ENCODE measurements at regions not wholly inside any gene's neighbourhood (a gene's known extent, or its start where the extent isn't known, plus 50 kb on each side); places are given as distances from the start of the nearest gene placed in this dataset.

GRCh38 chr3:187986514-187986934 is 167.4 kb upstream of the LPP start:
- CTCF ChIA-PET, result interaction anchor here (0.8 to 1.4 kb wide), 4 partner anchors 11 to 187 kb away, joined by 3 to 6 read pairs (median 3); no protein-coding TSS in a partner anchor
- Histone ChIP-seq H3K27ac (ENCODE audit: insufficient read depth, low read depth, low read length) (peak overlapping the region; percentile 11), H3K9me3 (replicated peaks; ENCODE audit: control insufficient read depth, insufficient read depth, low read length) (no peaks in the 10 kb centered on the region), H3K9me1 (replicated peaks; ENCODE audit: control insufficient read depth, extremely low read depth, insufficient read depth, low read length) (no peaks in the 10 kb centered on the region), H3K27me3 (ENCODE audit: control insufficient read depth in 2 of 2, insufficient read depth in 2 of 2, low read length in 2 of 2) (no peaks in the 10 kb centered on the region), H3K4me3 (replicated peaks in 1 of 3; ENCODE audit: insufficient read depth in 1 of 3, low read depth in 1 of 3, low read length in 3 of 3) (no peak overlapping the region), H3K9ac (replicated peaks; ENCODE audit: extremely low read depth, insufficient read depth, low read length) (no peak overlapping the region), H3K4me2 (ENCODE audit: insufficient read depth, low read length) (peak overlapping the region; percentile 6), H4K20me1 (replicated peaks; ENCODE audit: control insufficient read depth, extremely low read depth, insufficient read depth, low read length) (no peaks in the 10 kb centered on the region), H3K79me2 (ENCODE audit: control insufficient read depth, insufficient read depth, low read length) (no peaks in the 10 kb centered on the region), H3K4me1 (ENCODE audit: control insufficient read depth, extremely low read depth, insufficient read depth, low read length) (peaks cover 15% of the 10 kb centered on the region), H3K36me3 (ENCODE audit: control insufficient read depth in 2 of 2, extremely low read depth in 1 of 2, insufficient read depth in 2 of 2, low read length in 2 of 2) (no peaks in the 10 kb centered on the region), H2AFZ (ENCODE audit: low read depth, low read length) (no peak overlapping the region)
- FAIRE-seq, result peak; percentile 93
- intact Hi-C loops (cut with micrococcal nuclease) (loop anchor here (5.0 kb wide), 2 partner anchors 244 to 971 kb away; no protein-coding TSS in a partner anchor), dilution Hi-C loops (cut with MboI; ENCODE audit: extremely low pct_ligation_motif_present, low sequenced_read_pairs) (no loop called here)
- TF ChIP-seq GATA2 (IDR thresholded peaks at IDR 0.05; ENCODE audit: insufficient read depth, insufficient read length, low read depth, low read length) (peak; percentile 99), FOS (IDR thresholded peaks at IDR 0.05; ENCODE audit: borderline replicate concordance, insufficient read depth, low read length) (peak; percentile 99), JUN (IDR thresholded peaks at IDR 0.05; ENCODE audit: borderline replicate concordance, insufficient read depth, insufficient read length, low read depth) (peak; percentile 67), POLR2AphosphoS5 (IDR thresholded peaks at IDR 0.05; ENCODE audit: insufficient read depth, low read depth, low read length) (peak; percentile 56), MYC (IDR thresholded peaks at IDR 0.05; ENCODE audit: low read depth, low read length) (no peak), POLR2A (IDR thresholded peaks at IDR 0.05; ENCODE audit: low read depth, low read length) (no peak)
- no TSS peak for BruUV-seq (replicated peaks)
- POLR2A ChIA-PET, result no interaction called here
- DNase-seq (ENCODE audit: low read depth, low spot score), result peak; percentile 84

- POLR2A ChIA-PET, result no interaction called here
- peaks cover 15% of the 10 kb centered on the region for H3K4me1 ChIP-seq (ENCODE audit: control insufficient read depth, extremely low read depth, insufficient read depth, low read length)
- DNase-seq (ENCODE audit: low read depth, low spot score) (no peak), FAIRE-seq (no peak)
- H3K9ac ChIP-seq (replicated peaks; ENCODE audit: extremely low read depth, insufficient read depth, low read length), result no peak overlapping the region
- H3K4me2 ChIP-seq (ENCODE audit: insufficient read depth, low read length), result no peak overlapping the region
- intact Hi-C loops (cut with micrococcal nuclease), result loop anchor here (5.0 kb wide), 2 partner anchors 245 to 970 kb away; no protein-coding TSS in a partner anchor
- CTCF ChIA-PET, result interaction anchor here (1.4 kb wide), 1 partner anchor 12 kb away, joined by 6 read pairs; no protein-coding TSS in a partner anchor
- H3K36me3 ChIP-seq (ENCODE audit: control insufficient read depth in 2 of 2, extremely low read depth in 1 of 2, insufficient read depth in 2 of 2, low read length in 2 of 2), result no peaks in the 10 kb centered on the region
- no peak overlapping the region for H2AFZ ChIP-seq (ENCODE audit: low read depth, low read length)
- H3K9me1 ChIP-seq (replicated peaks; ENCODE audit: control insufficient read depth, extremely low read depth, insufficient read depth, low read length), result no peaks in the 10 kb centered on the region
- no peaks in the 10 kb centered on the region for H3K9me3 ChIP-seq (replicated peaks; ENCODE audit: control insufficient read depth, insufficient read depth, low read length)
- no peaks in the 10 kb centered on the region for H3K27me3 ChIP-seq (ENCODE audit: control insufficient read depth in 2 of 2, insufficient read depth in 2 of 2, low read length in 2 of 2)
- no peaks in the 10 kb centered on the region for H4K20me1 ChIP-seq (replicated peaks; ENCODE audit: control insufficient read depth, extremely low read depth, insufficient read depth, low read length)
- H3K27ac ChIP-seq (ENCODE audit: insufficient read depth, low read depth, low read length), result no peak overlapping the region
- BruUV-seq (replicated peaks), result no TSS peak
- TF ChIP-seq GATA2 (IDR thresholded peaks at IDR 0.05; ENCODE audit: insufficient read depth, insufficient read length, low read depth, low read length), result no peak
- no peak for TF ChIP-seq EZH2 (IDR thresholded peaks at IDR 0.05; ENCODE audit: borderline replicate concordance, low read depth, low read length, severe bottlenecking)
- no peak for TF ChIP-seq JUN (IDR thresholded peaks at IDR 0.05; ENCODE audit: borderline replicate concordance, insufficient read depth, insufficient read length, low read depth)
- TF ChIP-seq POLR2A (IDR thresholded peaks at IDR 0.05; ENCODE audit: low read depth, low read length), result no peak
- no peak for TF ChIP-seq FOS (IDR thresholded peaks at IDR 0.05; ENCODE audit: borderline replicate concordance, insufficient read depth, low read length)
- TF ChIP-seq MYC (IDR thresholded peaks at IDR 0.05; ENCODE audit: low read depth, low read length), result no peak
- TF ChIP-seq POLR2AphosphoS5 (IDR thresholded peaks at IDR 0.05; ENCODE audit: insufficient read depth, low read depth, low read length), result no peak
- TF ChIP-seq, protein P1, sequence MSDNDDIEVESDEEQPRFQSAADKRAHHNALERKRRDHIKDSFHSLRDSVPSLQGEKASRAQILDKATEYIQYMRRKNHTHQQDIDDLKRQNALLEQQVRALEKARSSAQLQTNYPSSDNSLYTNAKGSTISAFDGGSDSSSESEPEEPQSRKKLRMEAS (IDR thresholded peaks at IDR 0.05; ENCODE audit: insufficient read depth, insufficient read length), result no peak
- TF ChIP-seq, protein P2, sequence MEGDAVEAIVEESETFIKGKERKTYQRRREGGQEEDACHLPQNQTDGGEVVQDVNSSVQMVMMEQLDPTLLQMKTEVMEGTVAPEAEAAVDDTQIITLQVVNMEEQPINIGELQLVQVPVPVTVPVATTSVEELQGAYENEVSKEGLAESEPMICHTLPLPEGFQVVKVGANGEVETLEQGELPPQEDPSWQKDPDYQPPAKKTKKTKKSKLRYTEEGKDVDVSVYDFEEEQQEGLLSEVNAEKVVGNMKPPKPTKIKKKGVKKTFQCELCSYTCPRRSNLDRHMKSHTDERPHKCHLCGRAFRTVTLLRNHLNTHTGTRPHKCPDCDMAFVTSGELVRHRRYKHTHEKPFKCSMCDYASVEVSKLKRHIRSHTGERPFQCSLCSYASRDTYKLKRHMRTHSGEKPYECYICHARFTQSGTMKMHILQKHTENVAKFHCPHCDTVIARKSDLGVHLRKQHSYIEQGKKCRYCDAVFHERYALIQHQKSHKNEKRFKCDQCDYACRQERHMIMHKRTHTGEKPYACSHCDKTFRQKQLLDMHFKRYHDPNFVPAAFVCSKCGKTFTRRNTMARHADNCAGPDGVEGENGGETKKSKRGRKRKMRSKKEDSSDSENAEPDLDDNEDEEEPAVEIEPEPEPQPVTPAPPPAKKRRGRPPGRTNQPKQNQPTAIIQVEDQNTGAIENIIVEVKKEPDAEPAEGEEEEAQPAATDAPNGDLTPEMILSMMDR (IDR thresholded peaks at IDR 0.05; ENCODE audit: extremely low read depth in 1 of 2, insufficient read depth in 1 of 2, low read depth in 1 of 2, low read length in 2 of 2), result no peak
- no peaks in the 10 kb centered on the region for H3K79me2 ChIP-seq (ENCODE audit: control insufficient read depth, insufficient read depth, low read length)
- dilution Hi-C loops (cut with MboI; ENCODE audit: extremely low pct_ligation_motif_present, low sequenced_read_pairs), result no loop called here
- H3K4me3 ChIP-seq (replicated peaks in 1 of 3; ENCODE audit: insufficient read depth in 1 of 3, low read depth in 1 of 3, low read length in 3 of 3), result no peak overlapping the region
These were observed 166.8 kb upstream of the LPP start for GRCh38 chr3:187987187-187987586.
